ENCODE measurements at regions not wholly inside any gene's neighbourhood (a gene's known extent, or its start where the extent isn't known, plus 50 kb on each side); places are given as distances from the start of the nearest gene placed in this dataset.

- Histone ChIP-seq H3K27me3 (ENCODE audit: control insufficient read depth, insufficient read depth, low read length, poor library complexity, severe bottlenecking) (no peaks in the 10 kb centered on the region), H3K4me3 (ENCODE audit: low read length) (no peak overlapping the region), H3K9ac (ENCODE audit: extremely low read depth, low read length, poor library complexity, severe bottlenecking) (no peak overlapping the region), H3K36me3 (ENCODE audit: control insufficient read depth, insufficient read depth, low read length) (no peaks in the 10 kb centered on the region), H3K4me1 (ENCODE audit: control insufficient read depth, insufficient read depth, low read length) (no peaks in the 10 kb centered on the region), H3K27ac (ENCODE audit: low read depth, low read length) (no peak overlapping the region), H3K9me3 (ENCODE audit: control insufficient read depth, low read length) (no peaks in the 10 kb centered on the region)
- Mint-ChIP-seq H3K27ac (no peak overlapping the region), H3K4me1 (no peaks in the 10 kb centered on the region), H3K36me3 (ENCODE audit: low read depth) (no peaks in the 10 kb centered on the region), H3K27me3 (ENCODE audit: insufficient read depth) (peaks cover 2% of the 10 kb centered on the region), H3K9me3 (no peaks in the 10 kb centered on the region), H3K4me3 (no peak overlapping the region)
- no peak for DNase-seq
- 90 to 100% methylated on average over 3 of the region's 3 CpGs for WGBS, 2 experiments (ENCODE audit: insufficient coverage in 1 of 2, insufficient read length in 1 of 2)
- TF ChIP-seq CTCF (conservative IDR thresholded peaks at IDR 0.05) = no peak
Observed at GRCh38 chr10:25689346-25690100, 244.5 kb upstream of the MYO3A start.

- DNase-seq = no peak
- Histone ChIP-seq H3K9me3 (ENCODE audit: control insufficient read depth, low read length) (no peaks in the 10 kb centered on the region), H3K36me3 (ENCODE audit: control insufficient read depth, insufficient read depth, low read length) (no peaks in the 10 kb centered on the region), H3K9ac (ENCODE audit: extremely low read depth, low read length, poor library complexity, severe bottlenecking) (no peak overlapping the region), H3K4me1 (ENCODE audit: control insufficient read depth, insufficient read depth, low read length) (no peaks in the 10 kb centered on the region), H3K27ac (ENCODE audit: low read depth, low read length) (no peak overlapping the region), H3K4me3 (ENCODE audit: low read length) (no peak overlapping the region), H3K27me3 (ENCODE audit: control insufficient read depth, insufficient read depth, low read length, poor library complexity, severe bottlenecking) (no peaks in the 10 kb centered on the region)
- H3K27ac Mint-ChIP-seq = no peak overlapping the region
- TF ChIP-seq CTCF (conservative IDR thresholded peaks at IDR 0.05) = no peak
- WGBS, 2 experiments (ENCODE audit: insufficient coverage in 1 of 2, insufficient read length in 1 of 2) = 98 to 100% methylated on average over 1 to 2 of the region's 2 CpGs
- peaks cover 4% of the 10 kb centered on the region for H3K27me3 Mint-ChIP-seq (ENCODE audit: insufficient read depth)
- no peak overlapping the region for H3K4me3 Mint-ChIP-seq
- H3K36me3 Mint-ChIP-seq (ENCODE audit: low read depth) = no peaks in the 10 kb centered on the region
- H3K9me3 Mint-ChIP-seq = no peaks in the 10 kb centered on the region
- no peaks in the 10 kb centered on the region for H3K4me1 Mint-ChIP-seq
Observed at GRCh38 chr10:25692761-25693160, 241.3 kb upstream of the MYO3A start.

GRCh38 chr10:25694206-25694933, 239.7 kb upstream of the MYO3A start:
- no peaks in the 10 kb centered on the region for H3K36me3 Mint-ChIP-seq (ENCODE audit: low read depth)
- Histone ChIP-seq H3K9me3 (ENCODE audit: control insufficient read depth, low read length) (no peaks in the 10 kb centered on the region), H3K4me3 (ENCODE audit: low read length) (no peak overlapping the region), H3K9ac (ENCODE audit: extremely low read depth, low read length, poor library complexity, severe bottlenecking) (no peak overlapping the region), H3K36me3 (ENCODE audit: control insufficient read depth, insufficient read depth, low read length) (no peaks in the 10 kb centered on the region), H3K27me3 (ENCODE audit: control insufficient read depth, insufficient read depth, low read length, poor library complexity, severe bottlenecking) (no peaks in the 10 kb centered on the region), H3K4me1 (ENCODE audit: control insufficient read depth, insufficient read depth, low read length) (no peaks in the 10 kb centered on the region), H3K27ac (ENCODE audit: low read depth, low read length) (no peak overlapping the region)
- H3K4me3 Mint-ChIP-seq = no peak overlapping the region
- H3K9me3 Mint-ChIP-seq = no peaks in the 10 kb centered on the region
- H3K27me3 Mint-ChIP-seq (ENCODE audit: insufficient read depth) = peaks cover 3% of the 10 kb centered on the region
- TF ChIP-seq CTCF (conservative IDR thresholded peaks at IDR 0.05) = no peak
- H3K4me1 Mint-ChIP-seq = no peaks in the 10 kb centered on the region
- WGBS, 2 experiments (ENCODE audit: insufficient coverage in 1 of 2, insufficient read length in 1 of 2) = 93% methylated on average over 12 to 15 of the region's 15 CpGs
- no peak for DNase-seq
- no peak overlapping the region for H3K27ac Mint-ChIP-seq

All from endodermal cell (in vitro differentiated cells).